HG03139 (cell line): ENCODE measurements at regions not wholly inside any gene's neighbourhood (a gene's known extent, or its start where the extent isn't known, plus 50 kb on each side); places are given as distances from the start of the nearest gene placed in this dataset.
"Not testable (repeated sequence)": the region's sequence is repeated elsewhere in the genome, so short reads cannot be mapped to it uniquely, and the experiment has no call there.

ENCODE experiments used
- ATAC-seq: cut with Tn5 transposase; IDR thresholded peaks from one replicate; pipeline ENCODE4 v1.9.1; 2021; ENCODE audit not compliant: unreplicated experiment

GRCh38 chr5:67817652-67818051 is 397.9 kb upstream of the PIK3R1 start:
- ATAC-seq = no peak

- no peak for ATAC-seq
These were observed 399.1 kb upstream of the PIK3R1 start for GRCh38 chr5:67816456-67816855.

- no peak for ATAC-seq
These were observed 399.8 kb upstream of the PIK3R1 start for GRCh38 chr5:67815455-67816391.

GRCh38 chr5:67814569-67815311 is 400.8 kb upstream of the PIK3R1 start:
- no peak for ATAC-seq

GRCh38 chr5:67813877-67814539 is 401.5 kb upstream of the PIK3R1 start:
- ATAC-seq = no peak

- ATAC-seq = no peak
These were observed 406.0 kb upstream of the PIK3R1 start for GRCh38 chr5:67809589-67809988.

- no peak for ATAC-seq
These were observed 407.2 kb upstream of the PIK3R1 start for GRCh38 chr5:67808340-67808739.

GRCh38 chr5:67807439-67807888 is 408.1 kb upstream of the PIK3R1 start:
- no peak for ATAC-seq

GRCh38 chr5:67806654-67807438 is 408.7 kb upstream of the PIK3R1 start:
- no peak for ATAC-seq

- ATAC-seq = no peak
These were observed 409.7 kb upstream of the PIK3R1 start for GRCh38 chr5:67805666-67806348.

GRCh38 chr5:67802766-67803165 is 412.8 kb upstream of the PIK3R1 start:
- ATAC-seq = no peak

- ATAC-seq = no peak
These were observed 415.8 kb upstream of the PIK3R1 start for GRCh38 chr5:67799732-67800234.

GRCh38 chr5:67798470-67798869 is 417.1 kb upstream of the PIK3R1 start:
- ATAC-seq = not testable (repeated sequence)

- ATAC-seq = no peak
These were observed 419.6 kb upstream of the PIK3R1 start for GRCh38 chr5:67795781-67796477.

- no peak for ATAC-seq
These were observed 421.6 kb upstream of the PIK3R1 start for GRCh38 chr5:67793966-67794365.

GRCh38 chr5:67793418-67793817 is 422.1 kb upstream of the PIK3R1 start:
- ATAC-seq = no peak

GRCh38 chr5:67792891-67793290 is 422.7 kb upstream of the PIK3R1 start:
- ATAC-seq = no peak

- no peak for ATAC-seq
These were observed 425.2 kb upstream of the PIK3R1 start for GRCh38 chr5:67790390-67790789.

- ATAC-seq = not testable (repeated sequence)
These were observed 435.5 kb upstream of the PIK3R1 start for GRCh38 chr5:67779893-67780623.
